GM18502 (cell line): ENCODE measurements at regions not wholly inside any gene's neighbourhood (a gene's known extent, or its start where the extent isn't known, plus 50 kb on each side); places are given as distances from the start of the nearest gene placed in this dataset.
"Not testable (repeated sequence)": the region's sequence is repeated elsewhere in the genome, so short reads cannot be mapped to it uniquely, and the experiment has no call there.

Experiments
- ATAC-seq: cut with Tn5 transposase; IDR thresholded peaks from one replicate; pipeline ENCODE4 v1.9.1; 2021; ENCODE audit warnings: mild to moderate bottlenecking; ENCODE audit not compliant: unreplicated experiment, poor library complexity

- ATAC-seq, result no peak
These were observed 103.6 kb upstream of the PPP1R9A start for GRCh38 chr7:94803821-94804220.

DNA sequence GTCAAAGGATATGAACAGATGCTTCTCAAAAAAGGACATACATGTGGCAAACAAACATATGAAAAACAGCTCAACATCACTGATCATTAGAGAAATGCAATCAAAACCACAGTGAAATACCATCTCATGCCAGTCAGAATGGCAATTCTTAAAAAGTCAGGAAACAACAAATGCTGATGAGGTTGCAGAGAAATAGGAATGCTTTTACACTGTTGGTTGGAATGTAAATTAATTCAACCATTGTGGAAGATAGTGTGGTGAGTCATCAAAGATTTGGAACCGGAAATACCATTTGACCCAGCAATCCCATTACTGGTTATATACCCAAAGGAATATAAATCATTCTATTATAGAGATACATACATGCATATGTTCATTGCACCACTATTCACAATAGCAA, 98.7 kb upstream of the PPP1R9A start:
- not testable (repeated sequence) for ATAC-seq

DNA sequence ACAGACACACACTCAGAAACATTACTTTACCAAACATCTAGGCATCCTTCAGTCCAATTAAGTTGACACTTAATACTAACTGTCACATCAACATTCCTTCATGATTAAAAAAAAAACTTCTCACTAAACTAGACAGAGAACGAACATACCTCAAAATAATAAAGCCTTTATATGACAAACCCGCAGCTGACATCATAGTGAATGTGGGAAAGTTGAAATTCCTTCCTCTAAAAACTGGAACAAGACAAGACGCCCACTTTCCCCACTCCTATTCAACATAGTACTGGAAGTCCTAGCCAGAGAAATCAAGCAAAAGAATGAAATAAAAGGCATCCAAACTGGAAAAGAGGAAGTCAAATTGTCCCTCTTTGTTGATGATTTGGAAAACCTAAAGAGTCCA, 96.9 kb upstream of the PPP1R9A start:
- no peak for ATAC-seq

- no peak for ATAC-seq
These were observed 93.5 kb upstream of the PPP1R9A start for GRCh38 chr7:94813917-94814316.

DNA sequence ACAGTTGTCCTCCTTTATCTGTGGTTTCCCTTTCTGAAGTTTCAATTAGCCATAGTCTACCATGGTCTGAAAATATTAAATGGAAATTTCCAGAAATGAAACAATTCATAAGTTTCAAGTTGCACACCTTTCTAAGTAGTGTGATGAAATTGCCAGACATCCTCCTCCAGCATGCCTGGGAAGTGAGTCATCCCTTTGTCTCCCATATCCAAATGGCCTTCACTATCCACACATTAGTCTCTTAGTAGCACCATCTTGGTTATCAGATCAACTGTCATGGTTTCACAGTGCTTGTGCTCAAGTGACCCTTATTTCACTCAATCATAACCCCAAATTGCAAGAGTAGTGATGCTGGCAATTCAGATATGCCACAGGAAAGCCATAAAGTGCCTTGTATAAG, 83.4 kb upstream of the PPP1R9A start:
- ATAC-seq, result no peak

DNA sequence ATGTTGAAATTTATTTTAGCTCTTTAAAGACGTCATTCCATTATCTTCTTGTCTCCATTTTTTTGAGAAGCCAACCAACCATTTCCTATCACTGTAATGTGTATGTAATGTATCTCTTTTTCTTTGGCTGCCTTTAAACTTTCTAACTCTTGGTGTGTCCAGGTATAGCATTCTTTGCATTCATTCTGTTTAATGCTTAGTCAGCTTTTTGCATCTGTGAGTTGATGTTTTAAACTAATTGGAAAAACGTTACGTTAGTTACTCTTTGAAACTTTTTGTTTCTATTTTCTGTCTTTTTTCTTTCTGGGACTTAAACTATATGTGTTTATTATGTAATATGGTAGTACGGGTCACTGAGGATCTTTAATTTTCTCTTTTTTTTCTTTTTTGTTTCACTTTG, 77.4 kb upstream of the PPP1R9A start:
- no peak for ATAC-seq

DNA sequence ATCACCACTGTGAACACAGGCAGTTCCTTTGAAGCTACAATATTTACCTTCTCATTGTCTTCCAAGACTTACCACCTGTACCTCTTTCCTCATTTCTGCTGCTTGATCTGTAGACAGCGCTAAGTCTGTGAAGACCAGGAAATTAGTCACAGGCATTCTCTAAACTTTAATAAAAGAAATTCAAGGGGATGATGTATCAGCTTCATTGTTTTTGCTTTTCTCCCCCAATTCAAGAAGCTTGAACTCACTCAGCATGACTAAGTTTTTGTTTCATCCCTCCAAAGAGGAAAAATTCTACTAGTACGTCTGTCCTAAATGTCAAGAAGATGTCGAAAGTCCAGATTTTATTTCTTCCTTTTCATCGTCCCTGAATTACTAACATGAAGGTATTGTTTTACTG, 75.3 kb upstream of the PPP1R9A start:
- ATAC-seq, result no peak

DNA sequence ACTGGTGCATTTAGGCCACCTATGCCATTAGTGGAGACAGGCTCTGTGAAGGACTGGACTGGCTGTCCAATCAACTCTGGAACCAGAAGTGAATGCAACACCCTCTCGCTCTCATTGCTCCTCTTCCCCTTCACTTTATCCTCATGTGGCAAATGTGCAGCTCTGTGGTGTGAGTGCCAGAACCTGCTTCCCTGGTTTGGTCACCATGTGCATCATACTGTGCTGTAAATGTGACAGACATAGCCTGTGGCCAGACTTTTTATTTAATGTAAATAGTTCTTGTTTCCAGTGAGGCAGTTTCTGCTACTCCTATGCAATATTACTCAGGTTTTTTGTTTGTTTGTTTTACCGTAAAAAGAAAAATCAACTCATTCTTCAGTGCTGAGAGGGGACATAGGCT, 73.0 kb upstream of the PPP1R9A start:
- no peak for ATAC-seq

- no peak for ATAC-seq
These were observed 68.7 kb upstream of the PPP1R9A start for GRCh38 chr7:94838717-94839116.

DNA sequence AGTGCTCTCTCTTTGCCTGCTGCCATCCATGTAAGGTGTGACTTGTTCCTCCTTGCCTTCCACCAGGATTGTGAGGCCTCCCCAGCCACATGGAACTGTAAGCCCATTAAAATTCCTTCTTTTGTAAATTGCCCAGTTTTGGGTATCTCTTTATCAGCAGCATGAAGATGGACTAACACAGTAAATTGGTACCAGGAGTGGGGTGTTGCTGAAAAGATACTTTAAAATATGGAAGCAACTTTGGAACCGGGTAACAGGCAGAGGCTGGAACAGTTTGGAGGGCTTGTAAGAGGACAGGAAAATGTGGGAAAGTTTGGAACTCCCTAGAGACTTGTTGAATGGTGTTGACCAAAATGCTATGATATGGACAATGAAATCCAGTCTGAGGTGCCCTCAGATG, 63.8 kb upstream of the PPP1R9A start:
- ATAC-seq, result no peak

DNA sequence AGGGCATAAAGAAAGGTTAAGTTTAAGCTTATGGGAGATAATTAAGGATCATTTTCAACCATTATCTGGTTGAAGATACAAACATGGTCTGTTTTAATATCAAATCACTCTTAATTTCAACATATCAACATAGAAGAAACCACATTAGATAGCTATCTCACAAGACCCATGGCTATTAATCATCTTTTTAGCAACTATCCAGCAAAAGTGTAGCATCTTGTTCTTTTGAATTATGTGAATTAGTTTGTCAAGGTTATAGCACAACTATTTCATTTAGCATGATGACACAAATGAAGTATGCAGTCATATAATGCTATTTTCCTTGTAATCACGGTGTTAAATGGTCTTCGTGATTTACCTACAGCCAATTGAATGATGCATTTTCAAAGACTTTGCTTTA, 58.9 kb upstream of the PPP1R9A start:
- ATAC-seq, result no peak

DNA sequence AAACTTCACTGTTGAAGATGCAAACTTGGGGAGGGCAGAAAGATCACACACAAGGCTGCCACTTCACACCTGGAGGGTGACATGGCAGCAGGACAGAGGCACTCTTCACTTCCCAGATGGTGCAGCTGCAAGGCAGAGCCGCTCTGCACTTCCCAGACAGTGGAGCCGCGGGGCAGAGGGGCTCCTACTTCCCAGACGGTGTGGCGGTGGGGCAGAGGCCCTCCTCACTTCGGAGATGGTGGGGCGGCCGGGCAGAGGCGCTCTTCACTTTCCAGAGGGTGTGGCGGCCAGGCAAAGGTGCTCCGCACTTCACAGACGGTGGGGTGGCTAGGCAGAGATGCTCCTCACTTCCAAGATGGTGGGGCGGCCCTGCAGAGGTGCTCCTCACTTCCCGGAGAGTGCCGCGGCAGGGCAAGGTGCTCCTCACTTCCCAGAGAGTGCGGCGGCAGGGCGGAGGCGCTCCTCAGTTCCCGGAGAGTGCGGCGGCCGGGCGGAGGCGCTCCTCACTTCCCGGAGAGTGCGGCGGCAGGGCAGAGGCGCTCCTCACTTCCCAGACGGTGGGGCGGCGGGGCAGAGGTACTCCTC, 58.3 kb upstream of the PPP1R9A start:
- no peak for ATAC-seq

GRCh38 chr7:94849636-94850208, 57.7 kb upstream of the PPP1R9A start:
- no peak for ATAC-seq

DNA sequence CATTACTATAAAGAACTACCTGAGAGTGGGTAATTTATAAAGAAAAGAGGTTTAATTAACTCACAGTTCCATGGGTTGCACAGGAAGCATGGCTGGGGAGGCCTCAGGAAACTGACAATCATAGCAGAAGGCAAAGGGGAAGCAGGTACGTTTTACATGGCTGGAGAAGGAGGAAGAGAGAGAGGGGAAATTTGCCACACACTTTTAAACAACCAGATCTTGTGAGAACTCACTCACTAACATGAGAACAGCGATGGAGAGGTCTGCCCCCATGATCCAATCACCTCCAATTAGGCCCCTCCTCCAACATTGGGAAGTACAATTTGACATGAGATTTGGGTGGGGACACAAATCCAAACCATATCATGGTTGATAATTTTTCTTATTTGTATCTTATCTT, 51.8 kb upstream of the PPP1R9A start:
- no peak for ATAC-seq

DNA sequence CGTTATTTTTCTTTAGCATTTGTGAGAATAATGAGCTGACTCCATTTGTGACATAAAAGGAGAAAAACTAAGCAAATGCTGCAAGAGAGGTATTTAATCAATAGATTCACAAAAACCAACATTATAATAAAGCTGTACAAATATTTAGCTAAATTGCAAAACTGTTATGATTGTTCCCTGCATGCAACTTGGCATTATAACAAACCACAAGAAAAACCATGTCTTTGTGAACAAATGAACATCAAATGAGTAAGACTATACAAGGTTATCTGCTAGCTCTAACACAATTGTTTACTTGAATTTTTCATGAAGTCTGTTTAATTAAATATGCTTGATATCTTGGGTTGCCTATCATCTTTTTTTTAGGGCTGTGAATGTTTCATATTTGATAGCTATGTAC, 50.8 kb upstream of the PPP1R9A start:
- ATAC-seq, result no peak
